SHP77 (cell line): ENCODE measurements at regions not wholly inside any gene's neighbourhood (a gene's known extent, or its start where the extent isn't known, plus 50 kb on each side); places are given as distances from the start of the nearest gene placed in this dataset.
"Not testable (repeated sequence)": the region's sequence is repeated elsewhere in the genome, so short reads cannot be mapped to it uniquely, and the experiment has no call there.

Experiments
- DNase-seq, 2 experiments: peaks; one replicate each; lab custom pipeline; 2025; lab: John Stamatoyannopoulos, UW

GRCh38 chr2:209070262-209070661 is 353.6 kb upstream of the MAP2 start:
- DNase-seq: no peak

GRCh38 chr2:209073151-209073550 is 350.7 kb upstream of the MAP2 start:
- DNase-seq: no peak

- DNase-seq: no peak
These were observed 349.1 kb upstream of the MAP2 start for GRCh38 chr2:209074711-209075110.

- DNase-seq: no peak
These were observed 347.7 kb upstream of the MAP2 start for GRCh38 chr2:209076151-209076550.

- no peak for DNase-seq
These were observed 337.1 kb upstream of the MAP2 start for GRCh38 chr2:209086761-209087160.

GRCh38 chr2:209091056-209091455 is 332.8 kb upstream of the MAP2 start:
- DNase-seq: no peak

- DNase-seq: no peak
These were observed 329.6 kb upstream of the MAP2 start for GRCh38 chr2:209094221-209094620.

- DNase-seq: no peak
These were observed 328.4 kb upstream of the MAP2 start for GRCh38 chr2:209095432-209095831.

GRCh38 chr2:209097168-209097567 is 326.7 kb upstream of the MAP2 start:
- DNase-seq: peak in 1 of 2 experiments; percentile 19

GRCh38 chr2:209102319-209102718 is 321.5 kb upstream of the MAP2 start:
- no peak for DNase-seq

- no peak for DNase-seq
These were observed 310.8 kb upstream of the MAP2 start for GRCh38 chr2:209113026-209113425.

- no peak for DNase-seq
These were observed 309.1 kb upstream of the MAP2 start for GRCh38 chr2:209114588-209115240.

- no peak for DNase-seq
These were observed 302.2 kb upstream of the MAP2 start for GRCh38 chr2:209121691-209122090.

- DNase-seq: no peak
These were observed 298.6 kb upstream of the MAP2 start for GRCh38 chr2:209125291-209125690.

- DNase-seq: no peak
These were observed 285.8 kb upstream of the MAP2 start for GRCh38 chr2:209138079-209138478.

- no peak for DNase-seq
These were observed 282.7 kb upstream of the MAP2 start for GRCh38 chr2:209141142-209141541.

GRCh38 chr2:209141818-209142217 is 282.0 kb upstream of the MAP2 start:
- no peak for DNase-seq

GRCh38 chr2:209145220-209145691 is 278.6 kb upstream of the MAP2 start:
- DNase-seq: not testable (repeated sequence)

- no peak for DNase-seq
These were observed 277.7 kb upstream of the MAP2 start for GRCh38 chr2:209145941-209146681.

GRCh38 chr2:209146682-209147320 is 277.0 kb upstream of the MAP2 start:
- no peak for DNase-seq

- no peak for DNase-seq
These were observed 275.9 kb upstream of the MAP2 start for GRCh38 chr2:209147981-209148380.

GRCh38 chr2:209160800-209161588 is 262.9 kb upstream of the MAP2 start:
- DNase-seq: no peak
